T-cell (primary cell): ENCODE measurements at regions not wholly inside any gene's neighbourhood (a gene's known extent, or its start where the extent isn't known, plus 50 kb on each side); places are given as distances from the start of the nearest gene placed in this dataset.

Experiments
- ATAC-seq, 4 experiments: fragments of 200-7000 bp in 3 of 4; fragments of 150-1000 bp in 1 of 4; cut with Tn5 transposase; replicated peaks in 1 of 4; 1 replicate in 3 of 4; 2 replicates in 1 of 4; pipeline ENCODE4 v1.10.0; 2021; ENCODE audit warnings: moderate library complexity in 3 of 4, mild to moderate bottlenecking in 2 of 4, moderate number of reproducible peaks in 1 of 4
- CTCF ChIA-PET, 2 donors: fragments of 300-600 bp; sonication (Branson Sonifier 250); formaldehyde crosslinking; loops; one replicate each; lab custom pipeline; 2022; ENCODE audit warnings: antibody characterized with exemption in 2 of 2; lab: Charles Lee
- POLR2A ChIA-PET, 2 donors: fragments of 300-600 bp; sonication (Branson Sonifier 250); formaldehyde crosslinking; loops; one replicate each; lab custom pipeline; 2022; ENCODE audit warnings: antibody characterized with exemption in 2 of 2; lab: Charles Lee
- DNase-seq, 35 experiments: peaks; one replicate each; pipeline versions ENCODE4 v3.0.0 to v3.0.0-alpha.2; 2013 to 2023
- H3K27ac ChIP-seq: one replicate; pipeline ENCODE4 v1.5.1; 2013; ENCODE audit warnings: low read length
- H3K27me3 ChIP-seq, 2 experiments: replicated peaks in 1 of 2; 1 replicate in 1 of 2; 2 replicates in 1 of 2; pipeline versions ENCODE4 v1.6.1 to v1.7.0; 2013; ENCODE audit warnings: low read length in 1 of 2, mixed read lengths in 1 of 2; ENCODE audit not compliant: control insufficient read depth in 2 of 2, insufficient read depth in 2 of 2; ENCODE audit errors: extremely low read depth in 1 of 2
- H3K36me3 ChIP-seq, 2 donors: 1 replicate in 1 of 2; 2 replicates in 1 of 2; pipeline versions ENCODE4 v1.6.1 to v1.7.0; 2013; ENCODE audit warnings: low read length in 1 of 2; ENCODE audit not compliant: control insufficient read depth in 2 of 2, insufficient read depth in 1 of 2; ENCODE audit errors: extremely low read depth in 1 of 2
- H3K4me1 ChIP-seq, 2 experiments: 1 replicate in 1 of 2; 2 replicates in 1 of 2; pipeline versions ENCODE4 v1.6.1 to v1.7.0; 2013; ENCODE audit warnings: low read length in 2 of 2, mixed read lengths in 1 of 2; ENCODE audit not compliant: insufficient read depth in 2 of 2, control insufficient read depth in 1 of 2; ENCODE audit errors: extremely low read depth in 1 of 2
- H3K4me3 ChIP-seq, 2 donors: 1 replicate in 1 of 2; 2 replicates in 1 of 2; pipeline versions ENCODE4 v1.5.1 to v1.7.0; 2013; ENCODE audit warnings: mild to moderate bottlenecking in 2 of 2, low read length in 1 of 2, moderate library complexity in 1 of 2; ENCODE audit not compliant: control insufficient read depth in 1 of 2; ENCODE audit errors: extremely low read depth in 1 of 2
- H3K9me3 ChIP-seq: 2 replicates; pipeline ENCODE4 v1.7.0; 2013
- H3K27ac Mint-ChIP-seq, 2 donors: one replicate each; pipeline ENCODE4 v1.8.0; 2020 to 2021; ENCODE audit warnings: mild to moderate bottlenecking in 2 of 2, mixed read lengths in 2 of 2
- H3K27me3 Mint-ChIP-seq, 2 donors: one replicate each; pipeline ENCODE4 v1.8.0; 2021 to 2022; ENCODE audit warnings: mixed read lengths in 2 of 2
- H3K36me3 Mint-ChIP-seq: one replicate; pipeline ENCODE4 v1.8.0; 2021; ENCODE audit warnings: mixed read lengths
- H3K4me1 Mint-ChIP-seq, 3 donors: one replicate each; pipeline ENCODE4 v1.8.0; 2020 to 2022; ENCODE audit warnings: mixed read lengths in 3 of 3, mild to moderate bottlenecking in 1 of 3
- H3K4me3 Mint-ChIP-seq, 3 donors: one replicate each; pipeline ENCODE4 v1.8.0; 2020 to 2022; ENCODE audit warnings: mild to moderate bottlenecking in 3 of 3, mixed read lengths in 3 of 3, moderate library complexity in 3 of 3
- H3K9me3 Mint-ChIP-seq, 3 donors: one replicate each; pipeline ENCODE4 v1.8.0; 2020 to 2022; ENCODE audit warnings: mixed read lengths in 3 of 3
- WGBS: methylation state at CpG from one replicate; pipeline ENCODE4 v1.1.5; 2013; ENCODE audit warnings: missing lambda C conversion rate; ENCODE audit not compliant: insufficient coverage; 5-methylcytosine and 5-hydroxymethylcytosine counted together

DNA sequence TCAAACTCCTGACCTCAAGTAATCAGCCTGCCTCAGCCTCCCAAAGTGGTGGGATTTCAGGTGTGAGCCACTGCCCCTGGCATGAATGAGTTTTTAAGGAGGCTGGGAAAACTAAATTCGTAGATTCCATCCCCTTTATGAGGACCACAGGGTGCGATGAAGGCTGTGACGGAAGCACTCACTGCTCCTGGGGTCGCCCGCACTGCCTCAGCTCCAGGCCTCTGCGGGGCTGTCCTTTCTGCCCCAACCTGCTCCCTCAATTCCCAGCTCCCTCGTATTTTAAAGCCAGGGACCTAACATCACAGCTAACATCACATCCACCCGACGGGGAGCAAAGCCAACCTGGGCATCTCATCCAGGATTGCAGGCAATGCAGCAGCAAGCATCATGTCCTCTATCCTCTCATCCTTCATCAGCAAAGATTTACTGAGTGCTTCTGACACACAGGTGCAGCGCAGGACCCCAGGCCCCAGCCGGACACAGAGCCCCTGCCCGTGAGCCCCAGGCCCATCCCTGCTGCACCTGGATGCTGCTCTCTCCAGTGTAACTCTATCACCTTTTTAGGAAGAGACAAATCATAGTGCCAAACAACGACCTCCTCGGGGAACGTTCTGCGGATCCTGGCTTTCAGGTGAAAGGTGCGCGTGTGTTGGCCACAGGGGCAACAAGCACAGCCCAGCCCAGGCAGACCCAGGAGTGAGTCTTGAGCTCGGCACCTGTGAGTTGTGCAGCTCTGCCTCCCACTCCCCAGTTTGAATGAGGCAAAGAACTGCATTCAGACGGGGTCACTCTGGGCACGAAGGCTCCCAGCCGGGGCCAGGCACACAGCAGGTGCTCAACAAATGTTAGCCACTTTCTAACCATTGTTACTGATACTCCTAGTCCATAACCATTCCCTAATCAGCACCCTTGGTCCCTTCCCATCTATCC is 134.3 kb downstream of the CRYBB2 start:
- CTCF ChIA-PET: no interaction called here
- Histone ChIP-seq H3K27ac (no peak overlapping the region), H3K9me3 (no peaks in the 10 kb centered on the region), H3K4me3 (no peak overlapping the region), H3K27me3 (no peaks in the 10 kb centered on the region), H3K4me1 (no peaks in the 10 kb centered on the region), H3K36me3 (peaks cover 34 to 50% of the 10 kb centered on the region in 2 donors)
- H3K27me3 Mint-ChIP-seq: no peaks in the 10 kb centered on the region
- H3K27ac Mint-ChIP-seq: no peak overlapping the region
- no peak for ATAC-seq
- POLR2A ChIA-PET: no interaction called here
- 96% methylated on average over 22 of the region's 22 CpGs for WGBS
- H3K9me3 Mint-ChIP-seq: no peaks in the 10 kb centered on the region
- DNase-seq: no peak
- no peaks in the 10 kb centered on the region for H3K4me1 Mint-ChIP-seq
- peaks cover 65% of the 10 kb centered on the region for H3K36me3 Mint-ChIP-seq
- no peak overlapping the region for H3K4me3 Mint-ChIP-seq

DNA sequence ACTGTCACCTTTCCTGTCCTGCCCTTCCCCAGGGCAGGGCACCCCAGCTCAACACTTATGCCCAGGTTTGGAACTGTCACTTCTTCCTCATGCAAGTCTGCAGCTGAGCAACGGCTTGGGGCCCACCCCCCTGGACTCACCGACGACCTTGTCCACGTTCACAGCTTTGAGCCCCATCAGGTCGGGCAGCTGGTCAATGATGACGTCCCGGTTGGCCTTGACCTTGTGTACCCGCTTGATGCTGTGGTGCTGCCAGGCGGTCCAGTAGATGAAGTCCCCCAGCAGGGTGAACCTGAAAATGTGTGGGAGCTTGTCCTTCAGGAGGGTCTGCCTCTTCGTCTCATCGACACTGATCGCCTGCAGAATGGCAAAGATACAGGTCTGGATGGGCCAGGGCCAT is 135.0 kb downstream of the CRYBB2 start:
- Histone ChIP-seq H3K27me3 (no peaks in the 10 kb centered on the region), H3K9me3 (no peaks in the 10 kb centered on the region), H3K27ac (no peak overlapping the region), H3K4me3 (no peak overlapping the region), H3K4me1 (no peaks in the 10 kb centered on the region), H3K36me3 (peaks cover 31 to 51% of the 10 kb centered on the region in 2 donors)
- ChIA-PET CTCF (no interaction called here), POLR2A (no interaction called here)
- no peaks in the 10 kb centered on the region for H3K9me3 Mint-ChIP-seq
- ATAC-seq (no peak), DNase-seq (peak in 1 of 35 experiments; percentile 3)
- WGBS: 96% methylated on average over 12 of the region's 12 CpGs
- no peaks in the 10 kb centered on the region for H3K4me1 Mint-ChIP-seq
- H3K36me3 Mint-ChIP-seq: peaks cover 65% of the 10 kb centered on the region
- no peak overlapping the region for H3K27ac Mint-ChIP-seq
- H3K27me3 Mint-ChIP-seq: no peaks in the 10 kb centered on the region
- H3K4me3 Mint-ChIP-seq: no peak overlapping the region

DNA sequence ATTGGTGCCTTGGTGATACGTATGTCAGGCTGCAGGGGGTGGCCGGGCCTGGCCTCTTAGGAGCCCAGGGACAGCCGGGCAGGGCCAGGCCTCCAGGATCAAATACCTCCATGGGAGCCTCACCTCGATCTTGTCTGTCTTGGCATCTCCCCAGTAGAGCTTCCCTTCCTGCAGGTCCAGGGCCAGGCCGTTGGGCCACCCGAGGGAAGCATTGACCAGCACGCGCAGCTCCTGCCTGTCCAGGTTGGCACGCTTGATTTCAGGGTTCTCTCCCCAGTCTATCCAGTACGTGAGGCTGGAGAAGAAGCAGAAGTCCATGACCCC is 137.7 kb downstream of the CRYBB2 start:
- WGBS: 100% methylated on average over 6 of the region's 10 CpGs
- Mint-ChIP-seq H3K4me3 (no peak overlapping the region), H3K4me1 (peaks cover 0 to 2% (median 0%) of the 10 kb centered on the region in 3 donors), H3K9me3 (no peaks in the 10 kb centered on the region), H3K27me3 (no peaks in the 10 kb centered on the region), H3K36me3 (peaks cover 48% of the 10 kb centered on the region), H3K27ac (no peak overlapping the region)
- no peak overlapping the region for H3K4me3 ChIP-seq
- no peak for ATAC-seq
- no peaks in the 10 kb centered on the region for H3K9me3 ChIP-seq
- H3K4me1 ChIP-seq: peaks cover 0 to 3% of the 10 kb centered on the region in 2 experiments
- H3K36me3 ChIP-seq: peaks cover 26 to 40% of the 10 kb centered on the region in 2 donors
- no peaks in the 10 kb centered on the region for H3K27me3 ChIP-seq
- ChIA-PET CTCF (no interaction called here), POLR2A (no interaction called here)
- DNase-seq: no peak
- H3K27ac ChIP-seq: no peak overlapping the region

DNA sequence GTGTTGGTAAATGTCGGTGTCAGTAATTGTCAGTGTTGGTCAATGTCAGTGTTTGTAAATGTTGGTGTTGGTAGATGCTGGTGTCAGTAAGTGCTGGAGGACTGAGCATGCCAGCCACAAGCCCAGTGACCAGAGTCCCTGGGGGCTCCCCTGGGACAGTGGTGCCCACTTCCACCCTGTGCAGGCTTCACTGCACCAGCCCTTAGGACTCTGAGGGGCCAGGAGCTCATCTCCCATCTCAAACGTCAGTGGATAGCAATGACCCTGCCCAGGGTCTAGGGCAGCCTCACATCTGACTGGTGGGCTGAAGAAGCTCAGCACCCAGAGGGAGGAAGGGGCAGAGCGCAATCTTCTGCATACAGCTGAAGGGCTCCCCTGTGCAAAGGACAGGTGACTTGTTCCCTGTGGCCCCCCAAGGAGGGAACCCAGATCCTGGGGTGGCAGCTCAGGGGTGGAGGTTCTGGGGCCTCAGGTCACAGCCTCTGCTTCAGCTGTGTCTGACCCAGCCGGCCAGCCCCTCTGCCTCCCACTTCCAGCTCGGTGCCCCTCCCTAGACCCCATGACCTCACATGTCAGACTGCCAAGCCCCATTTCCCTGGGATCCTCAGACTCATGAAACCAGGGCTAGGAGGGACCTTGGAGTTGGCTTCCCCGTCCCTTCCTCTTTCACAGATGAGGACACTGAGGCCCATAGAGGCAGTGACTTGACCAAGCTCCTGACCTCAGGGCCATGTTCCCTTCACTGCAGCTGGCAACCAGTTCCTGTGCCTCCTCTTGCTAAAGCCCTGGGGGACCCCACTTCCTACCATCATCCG is 138.4 kb downstream of the CRYBB2 start:
- Mint-ChIP-seq H3K4me3 (no peak overlapping the region), H3K36me3 (peaks cover 42% of the 10 kb centered on the region)

DNA sequence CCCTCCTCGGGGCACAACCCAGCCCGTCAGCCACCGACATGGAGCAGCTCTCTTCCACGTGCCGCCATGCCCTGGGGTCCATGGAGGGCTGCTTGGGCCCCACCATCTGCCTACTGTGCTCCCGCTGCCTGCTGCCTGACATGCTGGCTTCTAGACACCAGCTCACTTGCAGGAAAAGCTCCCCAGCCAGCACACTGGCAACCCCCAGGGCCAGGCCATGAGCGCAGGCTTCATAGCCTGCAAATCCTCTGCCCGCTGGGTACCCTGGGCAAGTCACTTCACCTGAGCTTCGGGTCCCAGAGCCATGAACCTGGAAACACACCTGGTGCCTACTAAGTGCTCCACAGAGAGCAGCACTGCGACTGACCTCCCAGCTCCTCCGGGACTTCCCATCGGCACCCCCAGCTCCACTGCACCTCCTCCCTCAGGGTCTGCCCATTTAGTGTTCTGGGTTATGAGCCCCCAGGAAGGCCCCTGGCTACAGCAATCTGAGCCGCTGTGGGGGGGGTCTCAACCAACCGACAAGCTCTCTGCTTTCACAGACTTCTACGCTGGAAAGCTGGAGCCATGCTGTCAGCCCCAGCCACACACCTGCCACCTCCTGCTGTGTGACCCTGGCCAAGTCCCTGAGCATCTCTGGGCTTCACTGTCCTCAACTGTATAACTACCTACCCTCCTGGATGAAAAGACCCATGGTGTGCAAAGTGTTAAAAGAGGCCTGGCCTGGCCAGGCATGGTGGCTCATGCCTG is 139.2 kb downstream of the CRYBB2 start:
- no peak overlapping the region for H3K4me3 Mint-ChIP-seq
- H3K36me3 Mint-ChIP-seq: peaks cover 40% of the 10 kb centered on the region
- no peaks in the 10 kb centered on the region for H3K27me3 Mint-ChIP-seq
- no peak overlapping the region for H3K27ac Mint-ChIP-seq
- H3K9me3 Mint-ChIP-seq: no peaks in the 10 kb centered on the region
- CTCF ChIA-PET: no interaction called here
- Histone ChIP-seq H3K27ac (no peak overlapping the region), H3K36me3 (peaks cover 16 to 35% of the 10 kb centered on the region in 2 donors), H3K27me3 (no peaks in the 10 kb centered on the region), H3K4me1 (peaks cover 0 to 9% of the 10 kb centered on the region in 2 experiments), H3K9me3 (no peaks in the 10 kb centered on the region), H3K4me3 (no peak overlapping the region)
- POLR2A ChIA-PET: no interaction called here
- WGBS: 93% methylated on average over 12 of the region's 15 CpGs
- ATAC-seq (no peak), DNase-seq (no peak)
- peaks cover 2 to 10% (median 7%) of the 10 kb centered on the region in 3 donors for H3K4me1 Mint-ChIP-seq

More for the DNA sequence above, 138.4 kb downstream of the CRYBB2 start:
- Histone ChIP-seq H3K9me3 (no peaks in the 10 kb centered on the region), H3K4me3 (no peak overlapping the region), H3K4me1 (peaks cover 0 to 9% of the 10 kb centered on the region in 2 experiments), H3K36me3 (peaks cover 23 to 38% of the 10 kb centered on the region in 2 donors), H3K27me3 (no peaks in the 10 kb centered on the region), H3K27ac (no peak overlapping the region)
- DNase-seq (no peak), ATAC-seq (no peak)
- H3K27me3 Mint-ChIP-seq: no peaks in the 10 kb centered on the region
- WGBS: 91% methylated on average over 4 of the region's 7 CpGs
- H3K9me3 Mint-ChIP-seq: no peaks in the 10 kb centered on the region
- no peak overlapping the region for H3K27ac Mint-ChIP-seq
- ChIA-PET POLR2A (no interaction called here), CTCF (no interaction called here)
- peaks cover 2 to 10% (median 3%) of the 10 kb centered on the region in 3 donors for H3K4me1 Mint-ChIP-seq
